ENCODE measurements at regions not wholly inside any gene's neighbourhood (a gene's known extent, or its start where the extent isn't known, plus 50 kb on each side); places are given as distances from the start of the nearest gene placed in this dataset.

GRCh38 chr12:67506739-67507138, 141.8 kb upstream of the DYRK2 start:
- no peak for DNase-seq
- H3K9me3 ChIP-seq = no peaks in the 10 kb centered on the region
- H3K36me3 ChIP-seq = no peaks in the 10 kb centered on the region
- no peak overlapping the region for H3K4me3 ChIP-seq
- no peaks in the 10 kb centered on the region for H3K27me3 ChIP-seq

DNA sequence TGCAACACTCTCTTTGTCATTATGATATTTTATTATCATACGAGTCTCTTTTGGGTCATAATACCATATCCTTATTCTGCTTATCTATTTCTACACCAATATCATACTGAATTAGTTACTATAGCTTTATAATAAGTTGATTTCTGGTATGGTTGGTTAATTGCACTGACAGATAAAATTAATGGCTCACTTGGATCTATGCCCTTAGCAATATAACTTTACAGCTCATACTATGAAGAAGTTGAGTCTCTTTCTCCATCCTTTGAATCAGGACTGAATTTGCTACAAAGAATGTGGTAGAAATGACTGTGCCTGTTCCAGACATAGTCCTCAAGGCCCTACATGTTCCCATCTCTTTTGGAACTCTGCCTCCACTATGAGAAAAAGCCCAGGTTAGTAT, 139.7 kb upstream of the DYRK2 start:
- H3K36me3 ChIP-seq = no peaks in the 10 kb centered on the region
- no peak overlapping the region for H3K4me3 ChIP-seq
- no peaks in the 10 kb centered on the region for H3K27me3 ChIP-seq
- H3K9me3 ChIP-seq = no peaks in the 10 kb centered on the region
- no peak for DNase-seq

GRCh38 chr12:67509666-67510386, 138.7 kb upstream of the DYRK2 start:
- Histone ChIP-seq H3K9me3 (no peaks in the 10 kb centered on the region), H3K4me3 (no peak overlapping the region), H3K36me3 (no peaks in the 10 kb centered on the region), H3K27me3 (no peaks in the 10 kb centered on the region)
- DNase-seq = no peak

DNA sequence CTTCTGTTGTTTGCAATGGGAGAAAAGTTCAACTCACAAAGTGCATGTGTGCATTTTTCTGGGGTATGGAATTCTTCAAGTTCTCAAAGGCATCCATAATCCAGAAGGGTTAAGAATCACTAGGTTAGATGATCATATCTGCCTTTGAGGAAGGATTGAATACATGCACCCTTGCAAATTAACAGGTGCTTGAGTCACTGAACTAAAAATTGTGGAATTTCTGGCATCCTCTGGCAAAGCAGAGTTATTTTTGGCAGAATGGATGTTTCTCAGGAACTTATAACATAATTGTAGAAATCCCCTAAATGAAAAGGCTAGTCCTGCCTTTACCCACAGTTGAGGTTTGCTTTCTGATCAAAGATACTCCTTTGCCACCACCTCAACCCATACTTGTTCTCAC, 136.5 kb upstream of the DYRK2 start:
- Histone ChIP-seq H3K27me3 (no peaks in the 10 kb centered on the region), H3K36me3 (no peaks in the 10 kb centered on the region), H3K4me3 (no peak overlapping the region), H3K9me3 (no peaks in the 10 kb centered on the region)
- DNase-seq = no peak

DNA sequence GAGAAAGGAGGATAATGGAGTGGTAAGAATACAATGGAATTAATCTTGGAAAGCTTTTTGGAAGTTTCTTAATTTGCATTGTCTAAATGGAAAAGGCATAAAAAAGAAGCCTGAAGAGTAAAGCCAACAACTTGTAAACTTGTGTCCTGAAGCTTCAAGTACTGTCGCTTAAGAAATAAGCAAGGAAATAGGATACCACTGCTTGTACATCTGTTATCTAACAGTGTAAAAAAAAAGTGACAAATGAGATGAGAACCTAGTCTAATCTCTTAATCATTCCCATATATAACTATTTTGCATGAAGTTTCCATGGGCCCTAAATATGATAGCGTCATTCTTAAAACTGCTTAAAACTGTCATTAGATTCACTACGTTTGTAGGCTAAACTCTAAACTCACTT, 134.0 kb upstream of the DYRK2 start:
- no peaks in the 10 kb centered on the region for H3K36me3 ChIP-seq
- H3K9me3 ChIP-seq = no peaks in the 10 kb centered on the region
- no peaks in the 10 kb centered on the region for H3K27me3 ChIP-seq
- no peak overlapping the region for H3K4me3 ChIP-seq
- no peak for DNase-seq

- no peaks in the 10 kb centered on the region for H3K36me3 ChIP-seq
- H3K9me3 ChIP-seq = no peaks in the 10 kb centered on the region
- no peak for DNase-seq
- no peaks in the 10 kb centered on the region for H3K27me3 ChIP-seq
- H3K4me3 ChIP-seq = no peak overlapping the region
Measured at GRCh38 chr12:67515679-67516340, 132.7 kb upstream of the DYRK2 start.

DNA sequence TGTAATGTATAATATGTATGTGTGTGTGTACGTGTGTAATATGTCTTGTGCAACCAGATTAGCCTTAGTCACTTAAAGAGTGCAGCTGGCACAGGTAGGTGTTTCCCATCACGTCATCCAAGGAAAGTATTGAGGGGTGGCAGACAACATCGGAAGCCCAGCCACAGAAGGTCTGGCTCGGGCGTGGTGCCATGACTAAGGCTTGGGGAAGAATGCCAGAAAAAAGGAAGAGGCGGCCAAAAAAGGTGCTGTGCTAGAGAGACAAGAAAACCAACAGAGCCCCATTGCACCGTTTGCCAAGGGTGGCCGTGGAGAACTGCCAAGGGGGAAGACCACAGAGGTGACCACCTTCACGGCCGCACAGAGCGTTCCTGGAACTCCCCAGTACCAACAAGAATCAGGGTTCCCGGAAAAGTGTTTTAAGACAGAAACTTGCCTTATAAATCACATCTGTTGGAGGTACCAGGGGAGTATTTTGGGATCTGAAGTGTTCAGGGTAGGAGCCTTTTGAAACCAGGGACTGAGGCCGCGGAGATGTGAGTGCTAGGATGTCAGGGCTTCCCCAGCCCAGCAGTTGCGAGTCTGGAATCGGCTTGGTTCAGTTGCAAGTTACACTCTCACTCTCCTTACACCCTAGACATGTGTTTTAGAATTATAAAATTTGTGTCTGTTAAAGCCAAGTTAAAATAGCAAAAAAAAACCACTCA, 131.2 kb upstream of the DYRK2 start:
- Histone ChIP-seq H3K4me3 (no peak overlapping the region), H3K9me3 (no peaks in the 10 kb centered on the region), H3K27me3 (no peaks in the 10 kb centered on the region), H3K36me3 (no peaks in the 10 kb centered on the region)
- peak; percentile 52 for DNase-seq

GRCh38 chr12:67519484-67520433, 128.8 kb upstream of the DYRK2 start:
- H3K9me3 ChIP-seq = no peaks in the 10 kb centered on the region
- DNase-seq = no peak
- no peaks in the 10 kb centered on the region for H3K27me3 ChIP-seq
- H3K36me3 ChIP-seq = no peaks in the 10 kb centered on the region
- no peak overlapping the region for H3K4me3 ChIP-seq

DNA sequence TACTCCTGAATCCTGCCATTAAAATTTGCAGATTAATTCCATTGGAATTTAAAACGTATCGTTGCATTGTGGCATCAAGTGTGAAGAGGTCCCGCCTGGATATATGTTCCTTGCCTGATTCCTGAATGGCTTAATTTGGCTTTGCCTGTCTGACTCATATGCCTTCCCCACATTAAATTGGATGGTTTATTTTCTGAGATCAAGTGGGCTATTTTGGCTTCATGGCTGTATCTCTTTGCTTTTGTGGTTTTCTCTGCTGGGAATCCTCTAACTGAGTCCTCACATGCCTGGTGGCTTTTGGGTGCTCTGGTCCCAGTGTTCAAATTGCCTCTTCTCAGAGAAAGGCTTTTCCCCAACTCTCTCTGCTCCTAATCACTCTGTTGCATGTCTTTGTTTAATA, 127.9 kb upstream of the DYRK2 start:
- DNase-seq = peak; percentile 10
- H3K36me3 ChIP-seq = no peaks in the 10 kb centered on the region
- H3K27me3 ChIP-seq = no peaks in the 10 kb centered on the region
- H3K4me3 ChIP-seq = no peak overlapping the region
- H3K9me3 ChIP-seq = no peaks in the 10 kb centered on the region

DNA sequence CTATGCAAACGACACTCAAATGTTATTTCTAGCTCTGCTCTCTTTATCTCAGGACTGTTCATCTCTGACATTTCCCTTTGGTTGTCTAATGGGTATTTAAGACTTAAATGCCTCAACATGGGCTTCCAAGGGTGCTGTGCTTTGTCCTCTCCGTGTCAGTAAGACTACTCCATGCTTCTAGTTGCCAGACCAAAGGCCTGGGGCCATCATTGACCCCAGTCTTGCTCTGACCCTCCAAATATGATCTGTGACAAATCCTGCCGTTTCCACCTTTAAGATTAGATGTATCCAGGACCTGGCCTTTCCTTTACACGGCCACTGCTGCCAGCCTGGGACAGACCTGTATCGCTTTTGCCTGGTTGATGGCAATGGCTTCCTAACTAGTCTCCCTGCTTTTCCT, 126.3 kb upstream of the DYRK2 start:
- no peaks in the 10 kb centered on the region for H3K36me3 ChIP-seq

GRCh38 chr12:67523538-67523937, 125.0 kb upstream of the DYRK2 start:
- Histone ChIP-seq H3K4me3 (no peak overlapping the region), H3K9me3 (no peaks in the 10 kb centered on the region)

More for the DNA sequence above, 126.3 kb upstream of the DYRK2 start:
- H3K9me3 ChIP-seq = no peaks in the 10 kb centered on the region
- no peak overlapping the region for H3K4me3 ChIP-seq
- no peak for DNase-seq
- no peaks in the 10 kb centered on the region for H3K27me3 ChIP-seq

GRCh38 chr12:67524861-67525616, 123.5 kb upstream of the DYRK2 start:
- Histone ChIP-seq H3K36me3 (no peaks in the 10 kb centered on the region), H3K9me3 (no peaks in the 10 kb centered on the region), H3K4me3 (no peak overlapping the region), H3K27me3 (no peaks in the 10 kb centered on the region)
- DNase-seq = no peak

More at GRCh38 chr12:67523538-67523937, 125.0 kb upstream of the DYRK2 start:
- no peak for DNase-seq
- Histone ChIP-seq H3K36me3 (no peaks in the 10 kb centered on the region), H3K27me3 (no peaks in the 10 kb centered on the region)

DNA sequence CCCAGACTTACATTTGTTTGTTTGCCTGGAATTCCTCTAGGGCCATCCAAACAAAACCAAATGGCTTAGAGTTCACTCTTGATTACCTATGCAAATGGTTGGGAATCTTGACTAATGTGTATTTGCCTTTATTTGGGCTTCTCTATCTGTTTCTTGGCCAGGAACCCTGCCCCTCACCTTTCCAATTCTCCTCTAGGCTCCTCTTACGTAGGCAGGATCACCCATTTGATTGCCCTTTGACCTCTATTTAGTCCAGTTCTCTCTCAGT, 123.0 kb upstream of the DYRK2 start:
- H3K36me3 ChIP-seq = no peaks in the 10 kb centered on the region
- H3K4me3 ChIP-seq = no peak overlapping the region
- no peak for DNase-seq
- H3K27me3 ChIP-seq = no peaks in the 10 kb centered on the region
- no peaks in the 10 kb centered on the region for H3K9me3 ChIP-seq

DNA sequence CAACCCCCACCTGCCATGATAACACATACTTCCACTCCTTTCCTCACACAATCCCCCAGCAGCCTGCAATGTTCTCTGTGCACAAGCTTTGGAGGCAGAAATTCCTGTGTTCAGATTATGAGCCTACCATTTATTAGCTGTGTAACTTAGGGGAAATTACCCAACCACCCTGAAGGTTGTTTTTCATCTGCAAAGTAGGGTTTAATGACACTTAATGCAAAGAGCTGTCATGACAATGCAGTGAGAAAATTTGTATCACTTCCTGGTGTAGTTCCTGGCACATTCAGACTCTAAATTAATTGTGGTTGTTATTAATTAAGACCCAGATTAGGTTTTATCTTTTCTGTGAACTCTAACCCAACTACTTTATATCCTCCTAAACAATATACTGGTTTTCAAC, 122.4 kb upstream of the DYRK2 start:
- no peak overlapping the region for H3K4me3 ChIP-seq
- no peaks in the 10 kb centered on the region for H3K27me3 ChIP-seq
- no peaks in the 10 kb centered on the region for H3K36me3 ChIP-seq
- no peak for DNase-seq
- no peaks in the 10 kb centered on the region for H3K9me3 ChIP-seq

GRCh38 chr12:67531051-67531450, 117.5 kb upstream of the DYRK2 start:
- H3K9me3 ChIP-seq = no peaks in the 10 kb centered on the region
- no peaks in the 10 kb centered on the region for H3K27me3 ChIP-seq
- no peaks in the 10 kb centered on the region for H3K36me3 ChIP-seq
- no peak overlapping the region for H3K4me3 ChIP-seq
- no peak for DNase-seq

DNA sequence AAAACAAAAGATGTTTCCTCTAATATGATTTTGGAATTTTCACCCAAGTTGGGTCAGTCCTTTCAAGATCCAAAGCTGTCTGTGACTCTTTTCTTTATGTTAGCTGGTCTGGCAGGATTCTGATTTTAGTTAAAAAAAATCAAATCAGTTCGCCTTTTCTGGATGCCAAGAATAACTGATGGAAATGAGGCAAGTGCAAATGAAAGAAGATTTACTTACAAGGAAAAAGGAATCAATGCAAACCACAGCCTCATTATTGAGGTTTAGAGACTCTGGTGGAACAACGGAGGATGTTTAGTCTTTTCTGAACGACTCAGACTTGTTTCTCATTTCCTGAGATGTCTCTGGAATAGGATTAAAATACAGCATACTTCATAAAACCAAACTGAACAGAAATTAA, 117.0 kb upstream of the DYRK2 start:
- no peaks in the 10 kb centered on the region for H3K9me3 ChIP-seq
- no peaks in the 10 kb centered on the region for H3K36me3 ChIP-seq
- no peak overlapping the region for H3K4me3 ChIP-seq
- no peaks in the 10 kb centered on the region for H3K27me3 ChIP-seq
- no peak for DNase-seq
